OCI-LY1 (cell line): ENCODE measurements at regions not wholly inside any gene's neighbourhood (a gene's known extent, or its start where the extent isn't known, plus 50 kb on each side); places are given as distances from the start of the nearest gene placed in this dataset.

ENCODE experiments used
- CTCF ChIP-seq: fragments of 200-600 bp; sonication (generic), shearing (Covaris generic); IDR thresholded peaks from 2 replicates; pipeline ENCODE4 v1.5.1; 2017; ENCODE audit warnings: mild to moderate bottlenecking, antibody characterized with exemption, low read length, moderate library complexity, mixed read lengths
- EZH2 ChIP-seq: fragments of 200-600 bp; sonication (generic), shearing (Covaris generic); IDR thresholded peaks from 2 replicates; pipeline ENCODE4 v1.8.0; 2017; ENCODE audit warnings: borderline replicate concordance, mixed run types, mild to moderate bottlenecking, antibody characterized with exemption, low read length, moderate library complexity, mixed read lengths

DNA sequence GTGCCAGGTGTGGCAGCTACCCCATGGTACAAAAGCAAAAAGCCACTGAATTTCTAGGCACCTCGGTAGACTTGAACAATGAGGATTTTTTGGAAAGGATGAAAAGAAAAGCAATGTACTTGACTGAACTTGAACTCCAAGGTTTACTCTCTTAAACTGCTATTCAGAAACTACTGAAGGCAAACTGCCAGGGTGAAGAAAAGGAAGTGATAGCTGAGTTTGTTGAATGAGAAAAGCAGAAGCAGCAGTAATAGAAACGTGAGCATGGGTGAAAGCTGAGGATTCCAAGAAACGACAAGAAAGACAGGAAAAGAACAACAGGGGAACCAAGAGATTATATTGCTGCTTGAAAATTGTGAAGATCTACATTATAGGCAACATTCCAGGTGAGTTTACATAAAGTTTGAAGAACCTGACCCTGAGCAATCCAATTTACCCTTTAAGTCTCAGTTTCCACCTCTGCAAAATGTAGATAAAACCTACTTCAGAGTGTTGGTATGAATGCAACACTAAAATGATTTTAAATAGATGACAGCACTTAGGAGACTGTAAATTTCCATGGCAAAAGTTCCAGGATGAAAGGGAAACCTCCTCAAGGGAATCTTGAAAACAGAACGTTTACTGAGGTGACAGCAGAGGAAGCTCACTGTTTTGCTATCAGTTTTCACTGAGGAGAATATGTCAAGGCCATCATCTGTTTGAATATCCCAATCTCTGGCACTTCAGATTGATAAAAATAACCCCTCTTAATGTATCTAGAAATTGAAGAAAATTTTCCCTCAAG lies 245.8 kb downstream of the SPATA31D1 start:
- TF ChIP-seq CTCF, result no peak
- TF ChIP-seq EZH2, result no peak
